Neural cell (in vitro differentiated cells): ENCODE measurements at regions not wholly inside any gene's neighbourhood (a gene's known extent, or its start where the extent isn't known, plus 50 kb on each side); places are given as distances from the start of the nearest gene placed in this dataset.

ENCODE experiments used
- CTCF ChIP-seq: fragments of 450-650 bp; IDR thresholded peaks from 2 replicates; pipeline ENCODE4 v1.5.1; 2014; ENCODE audit warnings: antibody characterized with exemption, mild to moderate bottlenecking, moderate library complexity; ENCODE audit not compliant: poor library complexity, severe bottlenecking
- POLR2AphosphoS5 ChIP-seq: IDR thresholded peaks from 2 replicates; pipeline ENCODE4 v1.6.1; 2012

- TF ChIP-seq POLR2AphosphoS5 (no peak), CTCF (no peak)
These were observed 500.2 kb upstream of the TNP1 start for GRCh38 chr2:217360111-217360510.
